Kidney (tissue), 13 donors: ENCODE measurements at regions not wholly inside any gene's neighbourhood (a gene's known extent, or its start where the extent isn't known, plus 50 kb on each side); places are given as distances from the start of the nearest gene placed in this dataset.

Source experiments
- DNase-seq, 5 donors: peaks; one replicate each; pipeline ENCODE4 v3.0.0-alpha.2; 2013 to 2020
- FAIRE-seq: peaks from 2 replicates; lab custom pipeline; 2012; peaks lifted over from hg19 to GRCh38; lab: Jason Lieb, UNC
- H3K27ac ChIP-seq, 2 donors: one replicate each; pipeline ENCODE4 v1.7.0; 2013; ENCODE audit warnings: low read depth in 2 of 2, low read length in 2 of 2, inconsistent platforms in 1 of 2
- H3K27me3 ChIP-seq: one replicate; pipeline ENCODE4 v1.7.1; 2013; ENCODE audit warnings: low read length, inconsistent platforms; ENCODE audit not compliant: control insufficient read depth, insufficient read depth
- H3K36me3 ChIP-seq, 3 donors: one replicate each; pipeline versions ENCODE4 v1.7.0 to v1.7.1; 2013; ENCODE audit warnings: low read length in 3 of 3, control low read depth in 1 of 3, inconsistent platforms in 1 of 3; ENCODE audit not compliant: insufficient read depth in 3 of 3, control insufficient read depth in 2 of 3
- H3K4me1 ChIP-seq, 3 donors: one replicate each; pipeline versions ENCODE4 v1.7.0 to v1.7.1; 2013; ENCODE audit warnings: low read length in 3 of 3, inconsistent platforms in 1 of 3, low read depth in 1 of 3; ENCODE audit not compliant: control insufficient read depth in 2 of 3, insufficient read depth in 2 of 3
- H3K4me3 ChIP-seq, 3 donors: one replicate each; pipeline versions ENCODE4 v1.7.0 to v1.8.1; 2013; ENCODE audit warnings: low read length in 3 of 3, control low read depth in 1 of 3, inconsistent platforms in 1 of 3
- H3K9ac ChIP-seq, 3 donors: one replicate each; pipeline versions ENCODE4 v1.7.0 to v1.7.1; 2013; ENCODE audit warnings: low read length in 3 of 3, control low read depth in 1 of 3, inconsistent platforms in 1 of 3
- H3K9me3 ChIP-seq, 3 donors: one replicate each; pipeline versions ENCODE4 v1.7.0 to v1.7.1; 2013; ENCODE audit warnings: low read length in 3 of 3, control low read depth in 1 of 3, inconsistent platforms in 1 of 3; ENCODE audit not compliant: control insufficient read depth in 2 of 3, insufficient read depth in 1 of 3
- intact Hi-C: fragments of 100-400 bp; cut with DNase I; formaldehyde crosslinking; loops from one replicate; pipeline ENCODE4 v1.11.1; 2022
- TF ChIP-seq, protein P1 (sequence below): IDR thresholded peaks from 3 replicates; pipeline ENCODE4 v1.5.1; 2012; ENCODE audit warnings: mild to moderate bottlenecking, moderate library complexity, borderline replicate concordance; ENCODE audit not compliant: insufficient read depth; ENCODE audit errors: extremely low read depth
- donor health status: control.
- donor health status: control.
- donor health status: control.
- donor health status: control.
- donor health status: control.
- donor health status: DM: yes; HTN: yes; CAD: no.
- donor health status: Normal renal cell carcinoma (clear cell type).

DNA sequence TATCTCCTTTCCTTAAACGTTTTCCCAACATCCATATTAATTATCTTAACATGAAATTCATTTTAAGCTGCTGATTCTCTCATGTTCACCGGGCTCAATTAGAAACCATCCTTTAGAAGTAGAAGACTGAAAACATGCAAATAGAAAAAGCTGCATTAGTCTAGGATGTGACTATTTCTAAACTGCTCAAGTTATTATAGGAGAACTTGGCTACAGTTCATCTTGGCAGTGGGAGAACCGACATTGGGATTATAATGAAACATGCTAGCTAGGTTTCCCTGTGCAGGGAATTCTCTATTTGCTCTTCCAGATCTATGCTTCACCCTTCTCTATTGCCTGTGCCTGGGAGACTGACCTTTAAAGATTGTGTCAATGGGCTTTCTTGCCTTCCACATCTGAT is 151.0 kb upstream of the PPARGC1A start:
- no peaks in the 10 kb centered on the region for H3K9me3 ChIP-seq
- H3K27ac ChIP-seq = no peak overlapping the region
- no peaks in the 10 kb centered on the region for H3K36me3 ChIP-seq
- TF ChIP-seq, protein P1, sequence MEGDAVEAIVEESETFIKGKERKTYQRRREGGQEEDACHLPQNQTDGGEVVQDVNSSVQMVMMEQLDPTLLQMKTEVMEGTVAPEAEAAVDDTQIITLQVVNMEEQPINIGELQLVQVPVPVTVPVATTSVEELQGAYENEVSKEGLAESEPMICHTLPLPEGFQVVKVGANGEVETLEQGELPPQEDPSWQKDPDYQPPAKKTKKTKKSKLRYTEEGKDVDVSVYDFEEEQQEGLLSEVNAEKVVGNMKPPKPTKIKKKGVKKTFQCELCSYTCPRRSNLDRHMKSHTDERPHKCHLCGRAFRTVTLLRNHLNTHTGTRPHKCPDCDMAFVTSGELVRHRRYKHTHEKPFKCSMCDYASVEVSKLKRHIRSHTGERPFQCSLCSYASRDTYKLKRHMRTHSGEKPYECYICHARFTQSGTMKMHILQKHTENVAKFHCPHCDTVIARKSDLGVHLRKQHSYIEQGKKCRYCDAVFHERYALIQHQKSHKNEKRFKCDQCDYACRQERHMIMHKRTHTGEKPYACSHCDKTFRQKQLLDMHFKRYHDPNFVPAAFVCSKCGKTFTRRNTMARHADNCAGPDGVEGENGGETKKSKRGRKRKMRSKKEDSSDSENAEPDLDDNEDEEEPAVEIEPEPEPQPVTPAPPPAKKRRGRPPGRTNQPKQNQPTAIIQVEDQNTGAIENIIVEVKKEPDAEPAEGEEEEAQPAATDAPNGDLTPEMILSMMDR = no peak
- DNase-seq (no peak), FAIRE-seq (no peak)
- no peaks in the 10 kb centered on the region for H3K4me1 ChIP-seq
- H3K9ac ChIP-seq = no peak overlapping the region
- intact Hi-C loops = no loop called here
- H3K27me3 ChIP-seq = no peaks in the 10 kb centered on the region
- no peak overlapping the region for H3K4me3 ChIP-seq

DNA sequence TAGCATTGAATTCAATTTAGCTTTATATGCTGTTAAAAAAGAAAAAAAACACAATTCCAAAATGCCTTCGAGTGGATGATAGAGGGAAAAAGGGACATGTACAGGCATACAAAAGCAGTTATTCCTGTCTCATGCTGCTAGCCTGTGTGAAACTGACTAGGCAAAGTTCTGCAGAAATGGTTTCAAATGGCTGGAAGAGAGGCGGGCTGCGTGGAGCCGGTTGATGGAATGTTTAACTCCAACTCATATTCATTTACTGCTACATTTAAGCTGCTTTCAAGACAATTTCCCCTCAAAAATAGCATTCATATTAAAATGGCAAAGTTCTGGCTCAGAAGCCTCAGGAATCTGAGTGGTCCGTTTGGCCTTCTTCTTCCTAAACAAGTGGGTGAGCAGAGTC is 143.8 kb upstream of the PPARGC1A start:
- TF ChIP-seq, protein P1 = no peak

DNA sequence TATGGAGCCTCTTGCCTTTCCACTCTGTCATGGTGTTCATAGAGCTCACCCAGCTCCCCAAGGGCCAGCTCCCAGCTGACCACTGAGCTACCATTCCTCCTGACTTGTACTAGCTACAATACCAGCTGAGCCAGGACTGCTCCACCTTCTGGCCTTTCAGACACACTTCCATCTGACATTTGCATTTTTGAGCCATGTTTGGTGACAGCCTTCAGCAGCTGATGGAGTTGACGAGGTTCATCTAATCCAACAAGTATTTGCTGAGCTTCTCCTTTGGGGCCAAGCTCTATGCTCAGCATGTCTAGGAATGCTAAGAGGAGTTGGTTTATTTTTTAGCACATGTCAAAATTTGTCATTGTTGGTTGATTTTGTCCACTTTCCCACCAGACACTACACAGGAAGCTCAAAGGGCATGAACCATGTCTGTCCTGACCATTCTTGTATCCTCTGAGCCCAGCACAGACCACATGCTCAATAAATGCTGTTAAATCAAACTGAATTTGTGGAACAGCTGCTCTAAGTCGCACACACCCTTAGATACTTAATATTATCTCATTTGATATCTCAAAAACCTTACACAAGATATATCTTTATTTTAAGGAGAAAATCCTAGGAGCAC is 142.6 kb upstream of the PPARGC1A start:
- FAIRE-seq (no peak), DNase-seq (no peak)
- Histone ChIP-seq H3K27me3 (no peaks in the 10 kb centered on the region), H3K27ac (no peak overlapping the region), H3K36me3 (no peaks in the 10 kb centered on the region), H3K4me3 (no peak overlapping the region), H3K9me3 (no peaks in the 10 kb centered on the region), H3K9ac (no peak overlapping the region), H3K4me1 (no peaks in the 10 kb centered on the region)
- intact Hi-C loops = no loop called here
- TF ChIP-seq, protein P1 = peak; percentile 38

More for the DNA sequence above, 143.8 kb upstream of the PPARGC1A start:
- H3K9ac ChIP-seq = no peak overlapping the region
- no peak for DNase-seq
- no peaks in the 10 kb centered on the region for H3K9me3 ChIP-seq
- no peaks in the 10 kb centered on the region for H3K4me1 ChIP-seq
- no peaks in the 10 kb centered on the region for H3K27me3 ChIP-seq
- H3K36me3 ChIP-seq = no peaks in the 10 kb centered on the region
- intact Hi-C loops = no loop called here
- no peak overlapping the region for H3K4me3 ChIP-seq
- FAIRE-seq = no peak
- H3K27ac ChIP-seq = no peak overlapping the region

DNA sequence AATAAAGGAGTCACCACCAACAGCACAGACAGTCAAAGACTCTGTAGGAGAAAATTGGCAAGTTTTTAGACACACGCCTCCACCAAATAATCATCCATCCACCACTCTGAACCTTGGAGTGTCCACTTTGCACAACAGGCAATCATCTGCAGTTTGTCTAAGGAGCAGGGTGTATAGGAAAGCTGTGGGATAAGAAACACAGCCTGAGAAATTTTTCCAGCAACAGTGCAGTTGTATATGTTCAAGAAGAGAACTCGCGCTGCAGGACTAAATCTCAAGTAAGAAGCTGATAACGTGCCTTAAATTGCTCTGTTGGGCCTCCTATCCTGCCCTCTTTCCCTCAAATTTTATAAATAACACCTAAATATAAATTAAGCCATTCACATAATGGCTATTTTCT is 136.7 kb upstream of the PPARGC1A start:
- Histone ChIP-seq H3K4me3 (no peak overlapping the region), H3K27ac (no peak overlapping the region), H3K9ac (no peak overlapping the region), H3K27me3 (no peaks in the 10 kb centered on the region), H3K36me3 (no peaks in the 10 kb centered on the region), H3K4me1 (no peaks in the 10 kb centered on the region), H3K9me3 (no peaks in the 10 kb centered on the region)
- FAIRE-seq (no peak), DNase-seq (no peak)
- intact Hi-C loops = no loop called here
- TF ChIP-seq, protein P1 = no peak
